Panc1 (cell line): ENCODE measurements at regions not wholly inside any gene's neighbourhood (a gene's known extent, or its start where the extent isn't known, plus 50 kb on each side); places are given as distances from the start of the nearest gene placed in this dataset.
"Not testable (repeated sequence)": the region's sequence is repeated elsewhere in the genome, so short reads cannot be mapped to it uniquely, and the experiment has no call there.

Experiments used
- ATAC-seq: fragments of 200-7000 bp; cut with Tn5 transposase; 2 replicates; pipeline ENCODE4 v1.9.1; 2020; ENCODE audit warnings: mild to moderate bottlenecking, moderate library complexity
- BruUV-seq: library from RNA; stranded (reverse); fragments of 400-500 nt; replicated peaks from 2 replicates; lab custom pipeline; 2021; lab: Mats Ljungman, UMichigan
- CTCF ChIA-PET: fragments of 300-600 bp; sonication (Branson Sonifier 250); formaldehyde crosslinking; loops from one replicate; lab custom pipeline; 2022; ENCODE audit warnings: antibody characterized with exemption; lab: Charles Lee
- POLR2A ChIA-PET: fragments of 300-600 bp; sonication (Branson Sonifier 250); formaldehyde crosslinking; loops from one replicate; lab custom pipeline; 2022; ENCODE audit warnings: antibody characterized with exemption; lab: Charles Lee
- DNase-seq: peaks from one replicate; pipeline ENCODE4 v3.0.0-alpha.2; 2010; ENCODE audit warnings: low read depth, low spot score
- H3K27ac ChIP-seq: 2 replicates; pipeline ENCODE4 v1.5.1; 2011; ENCODE audit warnings: mild to moderate bottlenecking, low read length, inconsistent platforms
- H3K27me3 ChIP-seq: fragments of 200-500 bp; sonication (Bioruptor generic); 2 replicates; pipeline ENCODE4 v1.6.0; 2014; ENCODE audit warnings: low read length, inconsistent platforms; ENCODE audit not compliant: control insufficient read depth, insufficient read depth
- H3K36me3 ChIP-seq: fragments of 200-500 bp; sonication (Bioruptor generic); 2 replicates; pipeline ENCODE4 v1.5.1; 2014; ENCODE audit warnings: inconsistent platforms, mild to moderate bottlenecking, low read length, moderate library complexity; ENCODE audit not compliant: control insufficient read depth, insufficient read depth
- H3K4me1 ChIP-seq: 2 replicates; pipeline ENCODE4 v1.5.1; 2011; ENCODE audit warnings: inconsistent platforms, mild to moderate bottlenecking, low read length, moderate library complexity; ENCODE audit not compliant: control insufficient read depth, insufficient read depth
- H3K4me3 ChIP-seq, 2 experiments: 2 replicates each; pipeline ENCODE4 v1.5.1; 2011 to 2012; ENCODE audit warnings: low read depth in 2 of 2, low read length in 2 of 2, mild to moderate bottlenecking in 2 of 2, inconsistent platforms in 1 of 2, moderate library complexity in 1 of 2
- H3K9me3 ChIP-seq: fragments of 200-500 bp; sonication (Bioruptor generic); 2 replicates; pipeline ENCODE4 v1.5.1; 2014; ENCODE audit warnings: low read depth, mild to moderate bottlenecking, inconsistent platforms, low read length, moderate library complexity; ENCODE audit not compliant: control insufficient read depth, insufficient read depth
- POLR2AphosphoS5 ChIP-seq: IDR thresholded peaks from 2 replicates; pipeline ENCODE4 v1.6.1; 2012; ENCODE audit warnings: mild to moderate bottlenecking, low read depth, low read length, moderate library complexity
- REST ChIP-seq, 2 experiments: IDR thresholded peaks; 2 replicates each; pipeline ENCODE4 v1.6.1; 2011 to 2012; ENCODE audit warnings: low read depth in 2 of 2, control low read depth in 1 of 2, low read length in 1 of 2, mild to moderate bottlenecking in 1 of 2, moderate library complexity in 1 of 2; ENCODE audit not compliant: insufficient read depth in 1 of 2
- SIN3A ChIP-seq: IDR thresholded peaks from 2 replicates; pipeline ENCODE4 v1.6.1; 2012; ENCODE audit warnings: low read depth, mild to moderate bottlenecking, low read length, moderate library complexity, borderline replicate concordance; ENCODE audit not compliant: insufficient read depth
- TCF7L2 ChIP-seq: IDR thresholded peaks from 2 replicates; pipeline ENCODE4 v1.6.1; 2011; ENCODE audit warnings: mild to moderate bottlenecking, low read depth, low read length, inconsistent platforms
- in situ Hi-C: cut with HindIII; loops from 2 replicates; pipeline ENCODE4 v1.10.0; 2016; ENCODE audit warnings: low sequenced_read_pairs, low pct_unique_long_range_greater_than_20kb
- intact Hi-C: fragments of 100-400 bp; cut with micrococcal nuclease; formaldehyde crosslinking; loops from one replicate; pipeline ENCODE4 v1.10.0; 2022; ENCODE audit not compliant: unreplicated experiment
- TF ChIP-seq, protein P1 (sequence below): fragments of 450-650 bp; IDR thresholded peaks from 2 replicates; pipeline ENCODE4 v1.5.1; 2017; ENCODE audit warnings: mild to moderate bottlenecking

DNA sequence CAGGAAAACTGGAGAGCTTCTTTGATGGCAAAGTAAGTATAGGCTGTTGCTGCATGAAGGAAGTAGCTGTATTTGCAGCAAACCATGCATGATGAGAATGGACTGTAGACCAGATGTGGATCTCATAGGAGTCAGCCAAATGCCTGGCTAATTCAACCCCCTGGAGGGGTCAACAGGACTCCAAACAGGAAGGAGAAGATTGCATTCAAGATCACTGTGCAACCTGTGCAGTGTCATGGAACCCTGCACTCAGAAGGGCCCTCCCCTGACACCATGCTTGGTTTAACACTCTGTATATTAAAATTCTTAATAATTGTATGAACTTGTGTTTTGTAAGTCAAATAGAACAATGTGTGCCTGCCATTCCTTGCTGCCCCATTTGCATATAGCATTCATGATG lies 225.1 kb upstream of the FSCB start:
- Histone ChIP-seq H3K4me3 (no peak overlapping the region), H3K27ac (no peak overlapping the region), H3K27me3 (no peaks in the 10 kb centered on the region), H3K9me3 (no peaks in the 10 kb centered on the region), H3K36me3 (no peaks in the 10 kb centered on the region), H3K4me1 (no peaks in the 10 kb centered on the region)
- in situ Hi-C loops, result no loop called here
- BruUV-seq, result no TSS peak
- intact Hi-C loops, result no loop called here
- ChIA-PET POLR2A (no interaction called here), CTCF (no interaction called here)
- no peak for ATAC-seq
- TF ChIP-seq, protein P1, sequence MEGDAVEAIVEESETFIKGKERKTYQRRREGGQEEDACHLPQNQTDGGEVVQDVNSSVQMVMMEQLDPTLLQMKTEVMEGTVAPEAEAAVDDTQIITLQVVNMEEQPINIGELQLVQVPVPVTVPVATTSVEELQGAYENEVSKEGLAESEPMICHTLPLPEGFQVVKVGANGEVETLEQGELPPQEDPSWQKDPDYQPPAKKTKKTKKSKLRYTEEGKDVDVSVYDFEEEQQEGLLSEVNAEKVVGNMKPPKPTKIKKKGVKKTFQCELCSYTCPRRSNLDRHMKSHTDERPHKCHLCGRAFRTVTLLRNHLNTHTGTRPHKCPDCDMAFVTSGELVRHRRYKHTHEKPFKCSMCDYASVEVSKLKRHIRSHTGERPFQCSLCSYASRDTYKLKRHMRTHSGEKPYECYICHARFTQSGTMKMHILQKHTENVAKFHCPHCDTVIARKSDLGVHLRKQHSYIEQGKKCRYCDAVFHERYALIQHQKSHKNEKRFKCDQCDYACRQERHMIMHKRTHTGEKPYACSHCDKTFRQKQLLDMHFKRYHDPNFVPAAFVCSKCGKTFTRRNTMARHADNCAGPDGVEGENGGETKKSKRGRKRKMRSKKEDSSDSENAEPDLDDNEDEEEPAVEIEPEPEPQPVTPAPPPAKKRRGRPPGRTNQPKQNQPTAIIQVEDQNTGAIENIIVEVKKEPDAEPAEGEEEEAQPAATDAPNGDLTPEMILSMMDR, result no peak
- TF ChIP-seq REST (IDR thresholded peaks at IDR 0.05; ENCODE audit: insufficient read depth in 1 of 2, low read depth in 2 of 2, low read length in 1 of 2), result no peak
- no peak for TF ChIP-seq TCF7L2
- TF ChIP-seq SIN3A, result no peak
- TF ChIP-seq POLR2AphosphoS5, result no peak
- no peak for DNase-seq

DNA sequence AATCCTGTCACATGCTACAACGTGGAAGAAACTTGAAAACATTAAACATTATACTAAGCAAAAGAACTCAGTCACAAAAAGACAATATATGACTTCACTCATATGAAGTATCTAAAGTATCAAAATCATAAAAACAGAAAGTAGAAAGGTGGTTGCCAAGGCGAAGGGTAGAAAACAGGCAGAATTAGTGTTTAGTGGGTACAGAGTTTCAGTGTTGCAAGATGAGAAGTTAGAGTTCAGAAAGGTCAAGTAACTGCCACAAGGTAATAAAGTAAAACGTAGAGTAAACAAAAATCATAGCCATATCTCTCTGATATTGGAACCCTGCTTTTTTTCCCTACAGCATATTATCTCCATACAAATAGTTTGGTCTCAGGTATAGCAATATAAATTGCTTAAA lies 223.8 kb upstream of the FSCB start:
- no peak overlapping the region for H3K4me3 ChIP-seq
- no peaks in the 10 kb centered on the region for H3K27me3 ChIP-seq
- ATAC-seq (no peak), DNase-seq (no peak)
- ChIA-PET CTCF (no interaction called here), POLR2A (no interaction called here)
- no peaks in the 10 kb centered on the region for H3K4me1 ChIP-seq
- in situ Hi-C loops (no loop called here), intact Hi-C loops (no loop called here)
- no peaks in the 10 kb centered on the region for H3K36me3 ChIP-seq
- BruUV-seq, result no TSS peak
- TF ChIP-seq TCF7L2, result no peak
- TF ChIP-seq POLR2AphosphoS5, result no peak
- no peak for TF ChIP-seq REST (IDR thresholded peaks at IDR 0.05; ENCODE audit: insufficient read depth in 1 of 2, low read depth in 2 of 2, low read length in 1 of 2)
- TF ChIP-seq SIN3A, result no peak
- TF ChIP-seq, protein P1, result no peak
- H3K9me3 ChIP-seq, result no peaks in the 10 kb centered on the region
- H3K27ac ChIP-seq, result no peak overlapping the region

DNA sequence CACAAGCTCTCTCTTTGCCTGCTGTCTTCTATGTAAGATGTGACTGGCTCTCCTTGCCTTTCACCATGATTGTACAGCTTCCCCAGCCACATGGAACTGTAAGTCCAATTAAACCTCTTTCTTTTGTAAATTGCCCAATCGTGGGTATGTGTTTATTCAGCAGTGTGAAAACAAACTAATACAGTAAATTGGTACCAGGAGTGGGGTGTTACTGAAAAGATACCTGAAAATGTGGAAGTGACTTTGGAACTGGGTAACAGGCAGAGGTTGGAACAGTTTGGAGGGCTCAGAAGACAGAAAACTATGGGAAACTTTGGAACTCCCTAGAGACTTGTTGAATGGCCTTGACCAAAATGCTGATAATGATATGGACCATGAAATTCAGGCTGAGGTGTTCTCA lies 214.3 kb upstream of the FSCB start:
- BruUV-seq, CTCF ChIA-PET, H3K27me3 ChIP-seq, H3K9me3 ChIP-seq, DNase-seq, in situ Hi-C loops, H3K4me1 ChIP-seq, ATAC-seq, H3K4me3 ChIP-seq, POLR2A ChIA-PET, H3K27ac ChIP-seq, intact Hi-C loops, H3K36me3 ChIP-seq: not testable (repeated sequence)
